Body of pancreas (tissue), 4 donors: ENCODE measurements at regions not wholly inside any gene's neighbourhood (a gene's known extent, or its start where the extent isn't known, plus 50 kb on each side); places are given as distances from the start of the nearest gene placed in this dataset.

Experiments used
- CTCF ChIP-seq, 7 experiments: fragments of 450-650 bp in 4 of 7; fragments of 200-600 bp in 3 of 7; sonication (generic) in 3 of 7; IDR thresholded peaks; one replicate each; pipeline ENCODE4 v1.5.1; 2016 to 2019; ENCODE audit warnings: antibody characterized with exemption in 7 of 7
- POLR2A ChIP-seq, 3 donors: fragments of 450-650 bp; IDR thresholded peaks; one replicate each; pipeline ENCODE4 v1.6.1; 2016; ENCODE audit warnings: antibody characterized with exemption in 3 of 3, mild to moderate bottlenecking in 2 of 3

- TF ChIP-seq CTCF (IDR thresholded peaks at IDR 0.05) (no peak), POLR2A (IDR thresholded peaks at IDR 0.05) (no peak)
These were observed 143.3 kb downstream of the KLF13 start for GRCh38 chr15:31469786-31470525.
